Activated T-helper 1 cell treated with anti-CD3 and anti-CD28 coated beads, Interleukin-12 subunit alpha, Interleukin-12 subunit beta, Interleukin-2, Interleukin-4 antibody, amounts not matched to agents 30 ng/mL and 10 ng/mL and 1 ng/mL, durations not matched to agents 14 hours and 24 hours and 36 hours (primary cell): ENCODE measurements at regions not wholly inside any gene's neighbourhood (a gene's known extent, or its start where the extent isn't known, plus 50 kb on each side); places are given as distances from the start of the nearest gene placed in this dataset.

Experiments used
- DNase-seq: peaks from one replicate; pipeline ENCODE4 v3.0.0; 2021; ENCODE audit warnings: low spot score
- H3K27ac Mint-ChIP-seq: one replicate; pipeline ENCODE4 v1.8.0; 2021; ENCODE audit warnings: mild to moderate bottlenecking, mixed read lengths
- H3K27me3 Mint-ChIP-seq: one replicate; pipeline ENCODE4 v1.8.0; 2022; ENCODE audit warnings: mild to moderate bottlenecking, moderate library complexity, mixed read lengths; ENCODE audit not compliant: insufficient read depth
- H3K36me3 Mint-ChIP-seq: one replicate; pipeline ENCODE4 v1.8.0; 2021; ENCODE audit warnings: low read depth, mixed read lengths
- H3K4me1 Mint-ChIP-seq: one replicate; pipeline ENCODE4 v1.8.0; 2021; ENCODE audit warnings: low read depth, mixed read lengths
- H3K4me3 Mint-ChIP-seq: one replicate; pipeline ENCODE4 v1.8.0; 2021; ENCODE audit warnings: mild to moderate bottlenecking, moderate library complexity, mixed read lengths
- H3K9me3 Mint-ChIP-seq: one replicate; pipeline ENCODE4 v1.8.0; 2021; ENCODE audit warnings: mixed read lengths
- intact Hi-C: fragments of 100-400 bp; cut with micrococcal nuclease; formaldehyde crosslinking; loops from one replicate; pipeline ENCODE4 v1.15.1; 2024

DNA sequence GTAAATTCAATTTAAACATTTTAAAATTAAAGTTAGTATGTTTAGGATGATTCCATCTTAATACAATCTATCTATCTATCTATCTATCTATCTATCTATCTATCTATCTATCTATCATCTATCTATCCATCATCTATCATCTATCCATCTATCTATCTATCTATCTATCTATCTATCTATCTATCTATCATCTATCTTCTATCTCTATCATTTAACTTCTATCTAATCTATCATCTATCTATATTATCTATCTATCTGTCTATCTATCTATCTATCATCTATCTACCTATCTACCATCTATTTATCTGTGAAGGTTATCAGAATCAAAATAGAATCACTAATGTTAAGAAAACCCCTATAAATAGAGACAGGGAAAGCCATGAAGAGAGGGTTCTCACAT, 78.3 kb downstream of the RAMP3 start:
- no peak overlapping the region for H3K4me3 Mint-ChIP-seq
- H3K27ac Mint-ChIP-seq: no peak overlapping the region
- no peaks in the 10 kb centered on the region for H3K9me3 Mint-ChIP-seq
- H3K4me1 Mint-ChIP-seq: peaks cover 6% of the 10 kb centered on the region
- intact Hi-C loops: no loop called here
- H3K27me3 Mint-ChIP-seq: peaks cover 54% of the 10 kb centered on the region
- no peaks in the 10 kb centered on the region for H3K36me3 Mint-ChIP-seq
- DNase-seq: no peak

DNA sequence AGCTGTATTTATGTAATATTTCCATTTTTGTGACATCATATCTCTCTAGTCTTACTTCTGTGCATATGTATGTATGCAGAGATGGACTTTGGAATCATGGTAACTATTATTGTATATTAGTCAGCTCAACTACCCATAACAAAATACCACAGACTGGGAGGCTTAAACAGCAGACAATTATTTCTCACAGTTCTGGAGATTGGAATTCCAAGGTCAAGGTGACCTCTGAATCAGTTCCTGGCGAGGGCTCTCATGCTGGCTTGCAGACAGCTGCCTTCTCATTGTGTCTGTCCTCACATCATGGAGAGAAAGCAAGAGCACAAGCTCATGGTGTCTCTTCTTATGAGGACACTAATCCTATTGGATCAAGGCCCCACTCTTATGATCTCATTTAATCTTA, 79.1 kb downstream of the RAMP3 start:
- Mint-ChIP-seq H3K4me3 (no peak overlapping the region), H3K27me3 (peaks cover 54% of the 10 kb centered on the region), H3K9me3 (no peaks in the 10 kb centered on the region)

DNA sequence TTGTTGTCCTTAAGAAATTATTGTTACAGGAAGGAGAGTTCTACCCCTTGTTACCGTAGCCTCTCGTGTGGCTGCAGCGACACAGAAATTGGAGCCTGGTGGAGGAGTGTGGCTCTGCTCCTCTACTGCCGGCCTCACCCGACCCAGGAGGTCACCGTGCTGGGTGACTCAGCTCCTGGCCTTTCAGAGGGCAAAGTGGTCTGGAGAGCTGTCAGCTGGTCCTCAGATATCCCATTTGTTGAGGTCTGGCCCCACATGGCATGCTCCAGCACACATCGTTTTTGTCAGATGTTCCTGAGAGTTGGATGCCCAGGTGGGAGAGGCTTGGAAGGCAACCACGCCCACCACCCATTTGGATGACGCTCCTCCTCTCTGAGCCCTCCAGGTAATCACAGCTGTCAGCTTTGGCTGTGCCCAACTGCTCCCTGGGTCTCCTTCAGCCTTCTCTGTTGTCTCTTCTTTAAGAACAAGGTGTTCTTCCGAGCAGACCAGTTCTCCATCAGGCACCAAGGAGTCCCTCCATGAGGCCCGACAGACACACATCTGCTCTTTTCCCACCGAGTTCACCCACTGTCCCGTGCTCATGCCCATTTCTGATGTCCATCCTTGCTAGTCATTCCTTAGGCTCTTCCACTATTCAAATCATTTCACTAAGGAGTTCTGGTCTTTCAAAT, 80.3 kb downstream of the RAMP3 start:
- DNase-seq: no peak
- H3K27ac Mint-ChIP-seq: no peak overlapping the region
- no peaks in the 10 kb centered on the region for H3K9me3 Mint-ChIP-seq
- H3K27me3 Mint-ChIP-seq: peaks cover 50% of the 10 kb centered on the region
- no peaks in the 10 kb centered on the region for H3K36me3 Mint-ChIP-seq
- intact Hi-C loops: no loop called here
- H3K4me3 Mint-ChIP-seq: no peak overlapping the region
- H3K4me1 Mint-ChIP-seq: peaks cover 6% of the 10 kb centered on the region

More for the DNA sequence above, 79.1 kb downstream of the RAMP3 start:
- DNase-seq: no peak
- Mint-ChIP-seq H3K27ac (no peak overlapping the region), H3K36me3 (no peaks in the 10 kb centered on the region), H3K4me1 (peaks cover 6% of the 10 kb centered on the region)
- intact Hi-C loops: no loop called here

DNA sequence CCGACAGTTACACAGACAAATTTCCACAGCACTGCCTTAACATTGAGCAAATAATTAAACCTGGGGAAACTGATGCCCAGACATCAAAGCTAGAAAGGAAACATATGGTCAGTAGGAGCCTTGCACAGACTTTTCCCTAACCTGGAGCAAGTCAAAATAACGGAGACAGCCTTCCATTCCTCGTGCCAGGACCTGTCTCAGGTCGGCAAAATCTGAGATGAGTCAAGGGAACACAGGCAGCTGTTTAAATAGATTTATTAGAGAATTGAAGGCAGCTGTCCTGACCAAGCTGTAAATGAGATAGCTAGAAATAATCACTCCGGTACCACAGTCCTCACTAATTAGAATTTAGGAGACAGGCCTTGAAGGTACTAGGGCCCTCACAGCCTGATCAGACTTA, 81.2 kb downstream of the RAMP3 start:
- H3K36me3 Mint-ChIP-seq: no peaks in the 10 kb centered on the region
- no peak overlapping the region for H3K4me3 Mint-ChIP-seq
- intact Hi-C loops: no loop called here
- DNase-seq: no peak
- H3K27me3 Mint-ChIP-seq: peaks cover 43% of the 10 kb centered on the region
- no peaks in the 10 kb centered on the region for H3K4me1 Mint-ChIP-seq
- H3K27ac Mint-ChIP-seq: no peak overlapping the region
- H3K9me3 Mint-ChIP-seq: no peaks in the 10 kb centered on the region

DNA sequence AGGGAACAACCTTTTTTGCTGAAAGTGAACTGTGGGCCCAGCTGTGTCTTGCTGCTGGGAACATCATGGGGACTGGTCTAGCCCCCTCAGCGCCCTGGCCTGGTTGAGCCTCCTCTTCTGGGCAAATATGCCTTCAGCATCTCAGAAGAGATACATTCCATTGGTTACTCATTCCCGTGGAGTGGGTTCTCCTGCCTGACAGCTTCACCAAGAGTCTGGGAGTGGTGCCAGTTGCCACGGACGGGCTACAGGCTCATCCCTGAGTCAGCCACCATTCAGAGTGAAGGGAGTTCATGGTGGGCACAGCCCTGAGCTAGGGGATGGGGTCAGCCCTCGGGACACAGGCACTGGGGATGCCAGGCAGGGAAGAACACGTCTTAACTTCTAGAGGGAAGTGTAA, 81.9 kb downstream of the RAMP3 start:
- Mint-ChIP-seq H3K27me3 (peaks cover 43% of the 10 kb centered on the region), H3K4me3 (no peak overlapping the region), H3K36me3 (no peaks in the 10 kb centered on the region), H3K4me1 (no peaks in the 10 kb centered on the region), H3K27ac (no peak overlapping the region), H3K9me3 (no peaks in the 10 kb centered on the region)
- no peak for DNase-seq
- intact Hi-C loops: no loop called here

DNA sequence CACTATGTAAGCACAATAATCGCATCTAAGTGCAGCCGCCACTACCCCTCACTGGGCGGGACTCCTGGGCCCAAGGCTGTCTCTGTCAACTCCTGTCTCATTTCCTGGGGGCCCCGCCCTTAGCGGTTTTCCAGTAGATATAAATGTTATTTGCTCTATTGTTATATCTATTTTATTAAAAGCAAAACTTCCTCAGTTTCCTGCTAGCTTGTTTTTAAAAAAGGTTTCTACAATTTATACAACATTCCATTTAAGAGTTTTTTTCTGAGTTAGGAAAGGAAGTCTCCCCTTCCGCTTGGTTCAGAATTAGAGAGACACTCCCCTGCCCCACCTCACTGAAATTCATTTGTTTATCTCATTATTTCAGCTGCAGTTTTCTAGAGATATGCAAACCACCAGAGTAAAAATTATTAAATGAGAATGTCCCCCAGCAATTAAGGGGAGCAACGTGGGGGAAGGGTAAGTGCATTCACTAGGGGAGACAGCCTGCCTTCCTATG, 82.7 kb downstream of the RAMP3 start:
- H3K9me3 Mint-ChIP-seq: no peaks in the 10 kb centered on the region
- intact Hi-C loops: no loop called here
- DNase-seq: no peak
- no peaks in the 10 kb centered on the region for H3K4me1 Mint-ChIP-seq
- H3K4me3 Mint-ChIP-seq: no peak overlapping the region
- no peaks in the 10 kb centered on the region for H3K36me3 Mint-ChIP-seq
- no peak overlapping the region for H3K27ac Mint-ChIP-seq
- peaks cover 38% of the 10 kb centered on the region for H3K27me3 Mint-ChIP-seq

DNA sequence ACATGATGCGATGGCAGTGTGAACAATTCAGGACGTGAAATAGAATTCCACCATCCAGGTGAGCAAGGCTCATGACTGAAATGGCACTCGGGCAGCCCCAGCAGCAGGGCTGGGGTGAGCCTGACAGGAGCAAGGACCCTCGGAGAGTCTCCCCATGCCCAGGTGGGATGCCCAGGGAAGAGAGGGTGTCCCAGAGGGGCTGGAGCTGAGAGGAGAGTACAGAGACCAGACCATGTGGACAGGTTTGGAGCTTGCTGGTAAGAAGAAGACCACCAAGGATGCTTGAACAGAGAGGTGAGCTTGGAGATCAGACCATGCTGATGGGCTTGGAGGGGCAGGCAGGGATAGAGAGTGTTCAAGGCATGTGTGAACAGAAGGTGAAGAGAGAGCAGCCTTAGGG, 83.3 kb downstream of the RAMP3 start:
- no peak for DNase-seq
- Mint-ChIP-seq H3K4me3 (no peak overlapping the region), H3K4me1 (peaks cover 2% of the 10 kb centered on the region), H3K27ac (peak overlapping the region; percentile 1), H3K9me3 (no peaks in the 10 kb centered on the region), H3K27me3 (peaks cover 39% of the 10 kb centered on the region), H3K36me3 (no peaks in the 10 kb centered on the region)
- intact Hi-C loops: no loop called here

DNA sequence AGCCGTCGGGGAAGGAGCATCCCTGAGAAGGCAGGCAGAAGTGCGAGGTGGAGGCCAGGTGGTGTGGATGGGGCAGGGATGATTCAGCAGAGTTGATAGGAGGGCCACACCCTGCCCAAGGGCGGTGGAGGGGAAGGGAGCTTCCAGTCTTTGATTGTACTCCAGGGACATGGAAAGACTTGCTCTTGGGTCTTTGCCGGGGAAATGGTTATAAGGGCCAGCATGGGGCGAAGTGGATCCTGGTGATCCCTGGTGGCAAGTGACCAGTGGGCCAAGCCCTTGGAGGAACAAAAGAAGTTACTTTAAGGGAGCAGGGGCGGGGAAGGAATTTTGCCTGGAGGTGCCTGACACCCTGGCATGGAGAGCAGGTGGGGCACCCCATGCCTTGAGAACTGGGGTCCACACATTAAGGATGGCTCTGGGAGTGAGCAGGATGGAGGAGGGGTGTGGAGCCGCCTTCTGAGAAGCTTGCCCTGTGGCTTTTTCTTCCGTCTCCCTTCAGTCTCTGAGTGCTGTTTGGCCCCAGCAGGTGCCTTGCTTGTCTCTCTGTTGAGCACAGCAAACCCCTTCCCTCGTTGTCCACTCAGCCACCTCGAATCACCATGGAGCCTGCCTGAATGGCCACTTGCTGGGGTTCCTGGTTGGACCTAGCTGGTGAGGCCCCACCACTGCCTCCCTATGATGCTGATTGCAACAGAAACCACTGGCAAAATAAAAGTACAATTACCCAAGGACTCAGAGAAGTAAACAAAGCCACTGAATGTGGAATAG, 83.9 kb downstream of the RAMP3 start:
- Mint-ChIP-seq H3K27me3 (peaks cover 36% of the 10 kb centered on the region), H3K4me3 (no peak overlapping the region), H3K27ac (peak overlapping the region; percentile 1), H3K9me3 (no peaks in the 10 kb centered on the region), H3K4me1 (peaks cover 8% of the 10 kb centered on the region), H3K36me3 (no peaks in the 10 kb centered on the region)
- no peak for DNase-seq
- intact Hi-C loops: no loop called here

DNA sequence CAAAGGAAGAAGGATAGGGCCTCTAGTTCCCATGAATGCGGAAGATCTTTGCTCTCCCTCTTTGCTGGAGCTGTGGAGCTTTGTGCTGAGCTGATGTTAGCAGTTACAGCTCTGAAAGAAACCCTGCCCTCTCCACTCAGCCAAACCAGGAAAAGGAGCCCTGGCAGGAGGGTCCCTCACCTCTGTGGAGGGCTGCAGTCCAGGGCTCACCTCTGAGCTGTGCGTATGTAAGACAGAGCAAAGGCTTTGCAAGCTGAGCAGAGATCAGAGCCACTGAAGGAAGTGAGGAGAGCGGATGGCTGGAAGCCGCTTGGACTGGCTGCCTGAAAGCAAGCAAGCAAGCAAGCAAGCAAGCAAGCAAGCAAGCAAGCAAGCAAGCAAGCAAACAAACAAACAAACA, 84.7 kb downstream of the RAMP3 start:
- Mint-ChIP-seq H3K36me3 (peaks cover under 1% of the 10 kb centered on the region), H3K27ac (no peak overlapping the region), H3K4me1 (peaks cover 11% of the 10 kb centered on the region), H3K27me3 (peaks cover 40% of the 10 kb centered on the region), H3K4me3 (no peak overlapping the region), H3K9me3 (no peaks in the 10 kb centered on the region)
- intact Hi-C loops: no loop called here
- no peak for DNase-seq

DNA sequence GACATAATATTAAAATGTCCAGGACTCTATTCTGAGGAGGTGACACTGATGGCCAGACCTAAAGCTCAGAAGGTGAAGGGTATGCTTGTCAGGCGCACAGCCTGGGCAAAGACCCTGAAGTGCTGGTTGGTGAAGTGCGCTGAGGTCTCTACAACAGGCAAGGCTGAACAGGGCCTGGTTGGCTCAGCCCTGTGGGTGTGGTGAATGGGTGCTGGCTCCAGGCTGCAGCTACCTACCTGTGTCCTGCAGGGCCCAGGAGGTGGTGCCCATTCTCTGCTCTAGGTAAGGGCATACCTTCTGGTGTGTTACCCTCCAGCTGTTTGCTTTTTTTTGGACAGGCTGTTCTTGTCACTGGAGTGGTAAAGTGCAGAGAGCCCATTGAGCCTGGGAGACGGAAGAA, 85.1 kb downstream of the RAMP3 start:
- peaks cover 11% of the 10 kb centered on the region for H3K4me1 Mint-ChIP-seq
- no peak for DNase-seq
- H3K36me3 Mint-ChIP-seq: peaks cover 3% of the 10 kb centered on the region
- H3K9me3 Mint-ChIP-seq: no peaks in the 10 kb centered on the region
- intact Hi-C loops: no loop called here
- H3K27ac Mint-ChIP-seq: no peak overlapping the region
- peaks cover 40% of the 10 kb centered on the region for H3K27me3 Mint-ChIP-seq
- H3K4me3 Mint-ChIP-seq: no peak overlapping the region

DNA sequence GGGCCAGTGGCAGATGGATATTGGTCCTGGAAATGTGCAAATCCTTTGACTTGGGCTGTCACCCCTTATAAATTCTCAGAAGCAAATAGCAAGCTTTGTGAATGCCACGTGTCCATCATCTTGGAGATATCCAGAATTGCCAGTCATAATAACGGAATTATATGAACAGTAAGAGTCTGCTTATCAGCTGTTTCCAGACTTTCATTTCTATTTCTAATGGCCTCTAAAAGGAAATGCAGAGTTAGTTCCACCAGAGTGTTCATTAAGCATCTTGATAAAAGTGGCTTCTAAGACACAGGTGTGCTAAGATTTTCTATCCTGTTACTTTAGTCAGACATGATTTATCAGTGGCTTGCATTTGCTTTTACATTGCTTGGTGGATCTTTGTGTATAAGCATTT, 87.4 kb downstream of the RAMP3 start:
- DNase-seq: no peak
- Mint-ChIP-seq H3K4me3 (no peak overlapping the region), H3K4me1 (peaks cover 11% of the 10 kb centered on the region), H3K27me3 (peaks cover 39% of the 10 kb centered on the region), H3K27ac (no peak overlapping the region), H3K9me3 (no peaks in the 10 kb centered on the region), H3K36me3 (peaks cover 3% of the 10 kb centered on the region)
- intact Hi-C loops: no loop called here

DNA sequence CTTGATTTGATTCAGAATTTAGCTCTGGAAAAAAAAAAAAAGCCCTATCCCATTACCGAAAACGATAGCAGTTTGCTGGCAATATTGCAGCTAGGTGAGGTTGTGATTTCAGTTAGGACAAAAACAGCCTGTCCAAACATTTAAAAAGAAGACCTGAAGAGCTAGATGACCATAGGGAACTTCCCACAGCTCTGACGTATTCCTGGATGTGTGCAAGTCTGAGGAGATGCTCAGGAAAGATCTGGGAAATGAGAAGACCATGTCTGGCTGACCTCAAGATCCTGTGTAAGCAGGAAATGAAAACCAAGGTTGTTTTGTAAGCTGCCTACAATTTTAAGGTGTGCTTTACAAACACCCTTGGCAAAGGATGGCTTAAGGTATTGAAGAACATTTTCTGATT, 88.7 kb downstream of the RAMP3 start:
- H3K36me3 Mint-ChIP-seq: peaks cover 3% of the 10 kb centered on the region
- H3K27ac Mint-ChIP-seq: no peak overlapping the region
- no peak for DNase-seq
- peaks cover 40% of the 10 kb centered on the region for H3K27me3 Mint-ChIP-seq
- intact Hi-C loops: no loop called here
- peaks cover 11% of the 10 kb centered on the region for H3K4me1 Mint-ChIP-seq
- no peaks in the 10 kb centered on the region for H3K9me3 Mint-ChIP-seq
- no peak overlapping the region for H3K4me3 Mint-ChIP-seq

DNA sequence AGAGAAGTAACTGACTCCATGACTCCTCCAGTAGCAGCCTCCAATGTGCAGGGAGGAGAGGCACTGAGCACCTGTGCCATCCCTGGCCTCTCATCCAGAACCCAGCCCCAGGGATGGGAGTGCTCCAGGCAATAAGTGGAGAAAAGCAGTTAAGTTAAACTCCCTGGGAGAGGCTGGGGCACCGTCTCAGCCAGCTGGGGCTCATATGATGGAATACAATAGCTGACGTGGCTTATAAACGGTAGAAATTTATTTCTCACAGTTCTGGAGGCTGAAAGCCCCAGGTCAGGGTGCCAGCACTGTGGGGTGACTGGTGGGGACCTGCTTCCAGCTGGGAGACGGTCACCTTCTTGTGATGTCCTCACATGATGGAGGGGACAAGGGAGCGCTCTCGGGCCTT, 94.7 kb downstream of the RAMP3 start:
- Mint-ChIP-seq H3K4me3 (no peak overlapping the region), H3K27me3 (peaks cover 32% of the 10 kb centered on the region), H3K27ac (no peak overlapping the region), H3K36me3 (peaks cover 3% of the 10 kb centered on the region), H3K9me3 (no peaks in the 10 kb centered on the region), H3K4me1 (no peaks in the 10 kb centered on the region)
- intact Hi-C loops: no loop called here
- DNase-seq: no peak
